Prostate gland (tissue), 2 donors: ENCODE measurements at regions not wholly inside any gene's neighbourhood (a gene's known extent, or its start where the extent isn't known, plus 50 kb on each side); places are given as distances from the start of the nearest gene placed in this dataset.

Source experiments
- POLR2A ChIP-seq: fragments of 450-650 bp; IDR thresholded peaks from one replicate; pipeline ENCODE4 v1.6.1; 2016; ENCODE audit warnings: antibody characterized with exemption, mild to moderate bottlenecking
- TF ChIP-seq, protein P1 (sequence below), 4 experiments: fragments of 200-600 bp in 2 of 4; fragments of 450-650 bp in 2 of 4; sonication (generic) in 2 of 4; IDR thresholded peaks; 1 replicate in 3 of 4; 2 replicates in 1 of 4; pipeline ENCODE4 v1.5.1; 2016 to 2019; ENCODE audit warnings: antibody characterized with exemption in 4 of 4, mild to moderate bottlenecking in 2 of 4, moderate library complexity in 2 of 4

DNA sequence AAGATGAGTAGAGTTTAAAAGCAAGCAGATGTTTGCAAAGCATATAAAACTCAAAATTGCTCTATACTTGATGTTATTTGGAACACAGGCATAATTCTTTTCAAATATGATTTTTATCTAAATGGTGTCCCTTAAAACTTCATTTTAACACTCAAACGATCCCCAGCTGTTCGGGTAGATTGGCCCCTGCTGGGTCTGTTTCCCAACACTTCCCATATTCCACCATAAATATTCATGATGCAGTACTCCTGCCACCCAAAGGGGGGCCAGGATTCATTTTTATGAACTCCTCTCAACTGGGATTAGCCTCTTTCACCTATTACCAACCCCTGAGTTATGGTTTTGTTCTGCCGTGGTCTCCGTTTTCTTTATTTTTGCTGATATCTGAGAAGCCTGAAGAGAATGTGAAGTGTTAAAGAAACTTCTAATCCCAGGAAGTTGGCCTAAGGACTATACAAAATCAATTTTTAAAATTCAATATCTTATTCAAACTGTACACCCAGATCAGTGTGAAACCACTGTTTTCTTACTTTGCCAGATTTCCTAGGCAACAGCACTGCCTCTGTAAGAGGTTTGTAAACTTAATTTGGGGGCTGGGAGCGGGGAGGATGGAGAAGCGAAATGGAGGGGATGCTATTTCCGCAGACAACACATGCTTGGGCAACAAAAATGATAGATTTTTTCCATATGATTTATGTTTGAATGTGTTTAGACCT, 384.1 kb downstream of the DMRT2 start:
- TF ChIP-seq, protein P1, sequence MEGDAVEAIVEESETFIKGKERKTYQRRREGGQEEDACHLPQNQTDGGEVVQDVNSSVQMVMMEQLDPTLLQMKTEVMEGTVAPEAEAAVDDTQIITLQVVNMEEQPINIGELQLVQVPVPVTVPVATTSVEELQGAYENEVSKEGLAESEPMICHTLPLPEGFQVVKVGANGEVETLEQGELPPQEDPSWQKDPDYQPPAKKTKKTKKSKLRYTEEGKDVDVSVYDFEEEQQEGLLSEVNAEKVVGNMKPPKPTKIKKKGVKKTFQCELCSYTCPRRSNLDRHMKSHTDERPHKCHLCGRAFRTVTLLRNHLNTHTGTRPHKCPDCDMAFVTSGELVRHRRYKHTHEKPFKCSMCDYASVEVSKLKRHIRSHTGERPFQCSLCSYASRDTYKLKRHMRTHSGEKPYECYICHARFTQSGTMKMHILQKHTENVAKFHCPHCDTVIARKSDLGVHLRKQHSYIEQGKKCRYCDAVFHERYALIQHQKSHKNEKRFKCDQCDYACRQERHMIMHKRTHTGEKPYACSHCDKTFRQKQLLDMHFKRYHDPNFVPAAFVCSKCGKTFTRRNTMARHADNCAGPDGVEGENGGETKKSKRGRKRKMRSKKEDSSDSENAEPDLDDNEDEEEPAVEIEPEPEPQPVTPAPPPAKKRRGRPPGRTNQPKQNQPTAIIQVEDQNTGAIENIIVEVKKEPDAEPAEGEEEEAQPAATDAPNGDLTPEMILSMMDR (IDR thresholded peaks at IDR 0.05), result no peak
- no peak for TF ChIP-seq POLR2A
